Mucosa of rectum (tissue), 2 donors: ENCODE measurements at regions not wholly inside any gene's neighbourhood (a gene's known extent, or its start where the extent isn't known, plus 50 kb on each side); places are given as distances from the start of the nearest gene placed in this dataset.

Experiments used
- H3K27ac ChIP-seq, 2 donors: one replicate each; pipeline ENCODE4 v1.7.0; 2013; ENCODE audit warnings: inconsistent platforms in 2 of 2, low read depth in 2 of 2, low read length in 2 of 2
- H3K27me3 ChIP-seq, 2 donors: one replicate each; pipeline ENCODE4 v1.7.0; 2013; ENCODE audit warnings: low read length in 2 of 2; ENCODE audit not compliant: control insufficient read depth in 2 of 2, insufficient read depth in 2 of 2
- H3K36me3 ChIP-seq, 2 donors: one replicate each; pipeline ENCODE4 v1.7.0; 2013; ENCODE audit warnings: low read length in 2 of 2; ENCODE audit not compliant: control insufficient read depth in 2 of 2, insufficient read depth in 2 of 2
- H3K4me1 ChIP-seq, 2 donors: one replicate each; pipeline ENCODE4 v1.7.0; 2013; ENCODE audit warnings: low read length in 2 of 2, mild to moderate bottlenecking in 1 of 2; ENCODE audit not compliant: control insufficient read depth in 2 of 2, insufficient read depth in 2 of 2
- H3K4me3 ChIP-seq, 2 donors: one replicate each; pipeline ENCODE4 v1.7.0; 2013; ENCODE audit warnings: low read length in 2 of 2
- H3K9ac ChIP-seq, 2 donors: one replicate each; pipeline ENCODE4 v1.7.0; 2013; ENCODE audit warnings: low read length in 2 of 2, low read depth in 1 of 2, mild to moderate bottlenecking in 1 of 2
- H3K9me3 ChIP-seq, 2 donors: one replicate each; pipeline ENCODE4 v1.7.0; 2013; ENCODE audit warnings: low read length in 2 of 2; ENCODE audit not compliant: control insufficient read depth in 2 of 2
- donor health status: healthy.
- donor health status: Normal muscosa, but diverticular disease.

DNA sequence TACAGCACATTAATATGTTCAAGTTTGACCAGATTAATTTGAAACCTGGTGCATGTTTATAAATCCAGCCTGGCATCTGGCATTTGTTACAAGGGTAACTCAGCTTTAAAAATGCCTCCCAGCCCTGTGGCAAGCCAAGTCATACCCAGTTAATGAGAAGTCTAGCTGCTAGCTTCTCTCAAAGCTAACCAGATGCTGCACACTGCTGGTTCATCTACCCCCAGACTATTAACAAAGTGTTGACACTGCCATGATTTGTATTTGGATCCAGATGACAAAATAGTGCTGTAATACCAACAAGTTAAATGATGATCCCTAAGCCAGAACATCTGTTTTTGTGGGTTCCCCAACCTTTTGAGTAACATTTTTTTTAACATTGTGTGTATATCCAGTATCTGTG, 573.7 kb upstream of the DAB2 start:
- H3K9me3 ChIP-seq, result no peaks in the 10 kb centered on the region
- no peak overlapping the region for H3K4me3 ChIP-seq
- H3K4me1 ChIP-seq, result no peaks in the 10 kb centered on the region
- H3K27ac ChIP-seq, result no peak overlapping the region
- no peaks in the 10 kb centered on the region for H3K27me3 ChIP-seq
- H3K36me3 ChIP-seq, result no peaks in the 10 kb centered on the region
- no peak overlapping the region for H3K9ac ChIP-seq

DNA sequence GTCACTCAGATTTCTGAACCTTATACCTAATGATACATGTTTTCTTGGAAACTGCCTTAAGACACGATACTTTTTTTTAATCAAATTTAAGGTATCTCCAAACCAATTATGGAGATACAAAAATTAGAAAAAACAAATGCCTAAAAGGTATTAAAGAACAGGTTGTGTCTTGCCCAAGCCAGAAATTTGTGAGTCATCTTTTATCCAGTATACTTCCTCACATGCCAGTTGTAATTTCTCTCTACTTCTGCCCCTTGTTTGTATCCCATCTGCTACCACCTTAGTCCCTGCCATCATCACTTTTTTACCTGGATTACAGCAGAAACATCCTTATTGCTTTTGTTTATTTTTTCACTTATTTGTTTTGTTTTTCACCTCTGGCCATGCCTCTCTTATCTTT, 571.2 kb upstream of the DAB2 start:
- Histone ChIP-seq H3K4me1 (no peaks in the 10 kb centered on the region), H3K9ac (no peak overlapping the region), H3K27me3 (no peaks in the 10 kb centered on the region), H3K27ac (no peak overlapping the region), H3K4me3 (no peak overlapping the region), H3K9me3 (no peaks in the 10 kb centered on the region), H3K36me3 (no peaks in the 10 kb centered on the region)

DNA sequence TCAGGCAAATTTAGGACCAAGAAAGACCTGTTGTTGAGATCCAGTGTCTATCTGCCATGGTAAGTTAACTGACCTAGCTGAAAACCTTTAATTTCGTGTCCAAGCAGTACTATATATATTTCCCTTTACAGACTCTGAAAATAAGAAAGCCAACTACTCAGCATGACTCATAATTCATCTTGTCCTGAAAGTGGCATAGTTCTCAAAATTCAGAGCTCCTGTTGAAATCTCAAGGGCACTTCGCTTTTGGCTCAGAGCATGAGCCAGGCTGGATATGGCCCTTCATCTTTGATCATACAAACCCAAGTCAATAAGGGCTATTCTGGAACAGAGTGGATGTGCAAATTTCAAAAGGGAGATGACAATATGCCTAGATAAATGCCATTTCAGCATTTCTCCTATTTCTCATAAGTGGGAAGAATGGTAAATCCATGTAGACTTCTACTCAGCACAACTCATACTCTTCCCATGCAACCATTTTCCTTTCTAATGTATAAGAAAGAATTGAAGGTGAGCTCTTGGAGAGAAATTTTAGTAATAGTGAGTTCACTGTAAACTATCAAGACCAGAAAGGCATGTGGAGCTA, 567.9 kb upstream of the DAB2 start:
- H3K4me3 ChIP-seq, result no peak overlapping the region
- H3K4me1 ChIP-seq, result no peaks in the 10 kb centered on the region
- no peak overlapping the region for H3K27ac ChIP-seq
- no peaks in the 10 kb centered on the region for H3K36me3 ChIP-seq
- no peak overlapping the region for H3K9ac ChIP-seq
- no peaks in the 10 kb centered on the region for H3K9me3 ChIP-seq
- no peaks in the 10 kb centered on the region for H3K27me3 ChIP-seq

- H3K4me1 ChIP-seq, result no peaks in the 10 kb centered on the region
These were observed 561.8 kb upstream of the DAB2 start for GRCh38 chr5:39986614-39987013.

GRCh38 chr5:39980056-39980455, 555.3 kb upstream of the DAB2 start:
- no peak overlapping the region for H3K9ac ChIP-seq
- H3K36me3 ChIP-seq, result no peaks in the 10 kb centered on the region
- no peaks in the 10 kb centered on the region for H3K27me3 ChIP-seq
- no peak overlapping the region for H3K27ac ChIP-seq
- H3K9me3 ChIP-seq, result no peaks in the 10 kb centered on the region
- H3K4me1 ChIP-seq, result no peaks in the 10 kb centered on the region
- H3K4me3 ChIP-seq, result no peak overlapping the region

More at GRCh38 chr5:39986614-39987013, 561.8 kb upstream of the DAB2 start:
- Histone ChIP-seq H3K27me3 (no peaks in the 10 kb centered on the region), H3K4me3 (no peak overlapping the region), H3K27ac (no peak overlapping the region), H3K9me3 (no peaks in the 10 kb centered on the region), H3K9ac (no peak overlapping the region), H3K36me3 (no peaks in the 10 kb centered on the region)

- no peaks in the 10 kb centered on the region for H3K4me1 ChIP-seq
- H3K27me3 ChIP-seq, result no peaks in the 10 kb centered on the region
- H3K9me3 ChIP-seq, result no peaks in the 10 kb centered on the region
These were observed 552.4 kb upstream of the DAB2 start for GRCh38 chr5:39977066-39977655.

DNA sequence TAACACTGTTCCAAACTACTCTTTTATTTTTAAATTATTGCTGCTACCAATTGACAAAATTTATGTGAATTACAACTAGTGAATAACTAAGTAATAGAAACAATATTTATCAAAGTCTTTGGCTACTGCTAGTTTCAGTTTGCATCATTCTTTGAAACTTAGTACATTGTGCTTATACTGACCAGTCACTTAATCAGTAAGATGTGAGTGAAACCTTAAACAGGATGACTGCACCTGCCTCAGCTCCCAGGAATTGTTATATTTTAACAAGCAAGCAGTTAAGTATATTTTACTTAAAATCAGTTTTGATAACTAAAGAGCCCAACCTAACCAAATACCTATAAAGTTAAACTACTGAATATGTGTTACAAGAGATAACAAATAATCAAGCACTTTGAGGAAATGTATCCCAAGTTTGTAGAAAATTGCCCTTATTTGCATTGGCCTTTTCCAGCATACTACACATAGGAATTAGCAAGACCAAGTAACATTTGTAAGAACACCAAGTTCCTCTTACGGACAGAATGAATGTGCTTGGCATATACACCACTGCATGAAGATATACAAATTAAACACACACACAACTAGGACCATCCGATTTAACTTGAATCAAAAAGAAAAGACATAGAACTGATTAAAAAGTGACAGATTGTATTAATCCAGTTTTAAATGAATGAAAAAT, 545.5 kb upstream of the DAB2 start:
- H3K4me1 ChIP-seq, result no peaks in the 10 kb centered on the region
- no peak overlapping the region for H3K9ac ChIP-seq
- H3K4me3 ChIP-seq, result no peak overlapping the region
- H3K9me3 ChIP-seq, result no peaks in the 10 kb centered on the region
- no peaks in the 10 kb centered on the region for H3K27me3 ChIP-seq
- H3K27ac ChIP-seq, result no peak overlapping the region
- H3K36me3 ChIP-seq, result no peaks in the 10 kb centered on the region

More at GRCh38 chr5:39977066-39977655, 552.4 kb upstream of the DAB2 start:
- Histone ChIP-seq H3K27ac (no peak overlapping the region), H3K36me3 (no peaks in the 10 kb centered on the region), H3K4me3 (no peak overlapping the region), H3K9ac (no peak overlapping the region)

DNA sequence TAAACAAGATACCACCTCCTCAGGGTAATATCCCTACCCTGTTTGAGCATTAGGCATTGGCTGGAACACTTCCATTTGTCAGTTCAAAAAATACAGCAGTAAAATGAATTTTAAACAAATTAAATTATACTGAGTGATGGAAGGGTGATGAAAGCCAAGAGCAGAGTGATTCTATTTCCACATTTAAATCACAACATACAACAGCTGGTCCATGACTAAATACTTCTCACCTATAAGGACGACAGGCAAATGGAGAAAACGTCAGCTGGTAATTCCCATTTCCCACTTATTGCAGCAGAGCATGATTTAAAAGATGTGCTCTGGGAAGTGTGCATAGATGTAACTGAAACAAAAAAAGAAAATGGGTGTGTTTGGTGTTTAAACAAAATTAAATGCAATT, 543.6 kb upstream of the DAB2 start:
- H3K27me3 ChIP-seq, result no peaks in the 10 kb centered on the region
- no peak overlapping the region for H3K27ac ChIP-seq
- no peak overlapping the region for H3K9ac ChIP-seq
- H3K4me3 ChIP-seq, result no peak overlapping the region
- H3K4me1 ChIP-seq, result no peaks in the 10 kb centered on the region
- H3K36me3 ChIP-seq, result no peaks in the 10 kb centered on the region
- H3K9me3 ChIP-seq, result no peaks in the 10 kb centered on the region

DNA sequence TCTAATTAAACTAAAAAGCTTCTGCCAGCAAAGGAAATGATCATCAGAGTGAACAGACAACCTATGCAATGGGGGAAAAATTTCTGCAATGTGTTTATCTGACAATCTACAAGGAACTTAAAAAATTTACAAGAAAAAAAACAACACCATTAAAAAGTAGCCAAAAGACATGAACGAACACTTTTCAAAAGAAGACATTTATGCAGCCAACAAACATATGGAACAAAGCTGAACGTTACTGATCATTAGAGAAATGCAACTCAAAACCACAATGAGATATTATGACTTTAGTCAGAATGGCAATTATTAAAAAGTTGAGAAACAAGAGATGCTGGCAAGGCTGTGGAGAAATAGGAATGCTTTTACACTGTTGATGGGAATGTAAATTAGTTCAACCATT, 530.4 kb upstream of the DAB2 start:
- Histone ChIP-seq H3K27ac (no peak overlapping the region), H3K36me3 (no peaks in the 10 kb centered on the region), H3K4me1 (no peaks in the 10 kb centered on the region), H3K9me3 (no peaks in the 10 kb centered on the region), H3K9ac (no peak overlapping the region), H3K27me3 (no peaks in the 10 kb centered on the region), H3K4me3 (no peak overlapping the region)

- Histone ChIP-seq H3K27me3 (no peaks in the 10 kb centered on the region), H3K9me3 (no peaks in the 10 kb centered on the region), H3K9ac (no peak overlapping the region), H3K27ac (no peak overlapping the region), H3K4me3 (no peak overlapping the region), H3K36me3 (no peaks in the 10 kb centered on the region), H3K4me1 (no peaks in the 10 kb centered on the region)
These were observed 526.3 kb upstream of the DAB2 start for GRCh38 chr5:39951070-39951469.
